H1 (cell line): ENCODE measurements at regions not wholly inside any gene's neighbourhood (a gene's known extent, or its start where the extent isn't known, plus 50 kb on each side); places are given as distances from the start of the nearest gene placed in this dataset.

Experiments
- CTCF ChIA-PET: fragments of 300-600 bp; sonication (Branson Sonifier 250); formaldehyde crosslinking; loops from one replicate; lab custom pipeline; 2021; ENCODE audit not compliant: partially characterized antibody; lab: Charles Lee
- POLR2A ChIA-PET: fragments of 300-600 bp; sonication (Branson Sonifier 250); formaldehyde crosslinking; loops from one replicate; lab custom pipeline; 2021; ENCODE audit warnings: inconsistent platforms; ENCODE audit not compliant: partially characterized antibody; lab: Charles Lee
- DNase-seq, 2 experiments: peaks; one replicate each; pipeline versions ENCODE4 v3.0.0 to v3.0.0-alpha.2; 2010 to 2022; ENCODE audit warnings: low spot score in 2 of 2, low read depth in 1 of 2, mixed read lengths in 1 of 2
- FAIRE-seq: peaks from 2 replicates; lab custom pipeline; 2011; peaks lifted over from hg19 to GRCh38; lab: Jason Lieb, UNC
- H2AFZ ChIP-seq: 2 replicates; pipeline ENCODE4 v1.8.1; 2012; ENCODE audit warnings: low read length, inconsistent platforms
- H2AK5ac ChIP-seq: 2 replicates; pipeline ENCODE4 v1.6.1; 2013; ENCODE audit warnings: low read depth, low read length
- H2BK120ac ChIP-seq: replicated peaks from 2 replicates; pipeline ENCODE3; 2013; ENCODE audit warnings: low read depth, low read length, inconsistent platforms
- H2BK12ac ChIP-seq: 2 replicates; pipeline ENCODE4 v1.6.1; 2013; ENCODE audit warnings: low read depth, low read length
- H2BK15ac ChIP-seq: 2 replicates; pipeline ENCODE4 v1.6.1; 2013; ENCODE audit warnings: low read length
- H2BK20ac ChIP-seq: 2 replicates; pipeline ENCODE4 v1.6.1; 2013; ENCODE audit warnings: low read length
- H2BK5ac ChIP-seq: 2 replicates; pipeline ENCODE4 v1.6.1; 2013; ENCODE audit warnings: low read depth, low read length
- H3K14ac ChIP-seq: 2 replicates; pipeline ENCODE4 v1.6.1; 2013; ENCODE audit warnings: inconsistent platforms; ENCODE audit not compliant: insufficient read length
- H3K18ac ChIP-seq: 2 replicates; pipeline ENCODE4 v1.6.1; 2013; ENCODE audit warnings: low read length; ENCODE audit errors: extremely low read depth
- H3K23ac ChIP-seq: 2 replicates; pipeline ENCODE4 v1.6.1; 2013; ENCODE audit warnings: inconsistent platforms; ENCODE audit not compliant: insufficient read length
- H3K23me2 ChIP-seq: 2 replicates; pipeline ENCODE4 v1.6.1; 2013; ENCODE audit warnings: low read depth, low read length
- H3K27ac ChIP-seq: 2 replicates; pipeline ENCODE4 v1.6.1; 2011; ENCODE audit warnings: low read depth, low read length, inconsistent platforms
- H3K27me3 ChIP-seq, 4 experiments: replicated peaks in 1 of 4; 1 replicate in 1 of 4; 2 replicates in 3 of 4; pipeline versions ENCODE4 v1.6.1 to v1.8.1; 2011 to 2013; ENCODE audit warnings: low read length in 3 of 4, mild to moderate bottlenecking in 3 of 4, inconsistent platforms in 2 of 4, mixed read lengths in 2 of 4, moderate library complexity in 1 of 4; ENCODE audit not compliant: control insufficient read depth in 3 of 4, insufficient read depth in 3 of 4; ENCODE audit errors: extremely low read depth in 1 of 4
- H3K36me3 ChIP-seq, 4 experiments: 2 replicates each; pipeline versions ENCODE4 v1.6.1 to v1.8.1; 2011 to 2013; ENCODE audit warnings: mild to moderate bottlenecking in 4 of 4, low read length in 3 of 4, moderate library complexity in 2 of 4, control low read depth in 1 of 4, inconsistent platforms in 1 of 4; ENCODE audit not compliant: insufficient read depth in 4 of 4, control insufficient read depth in 2 of 4
- H3K4ac ChIP-seq: replicated peaks from 2 replicates; pipeline ENCODE3; 2013; ENCODE audit warnings: low read length, low read depth, mixed read lengths, inconsistent platforms; ENCODE audit not compliant: insufficient read length
- H3K4me1 ChIP-seq, 4 experiments: replicated peaks in 1 of 4; 1 replicate in 1 of 4; 2 replicates in 3 of 4; pipeline versions ENCODE4 v1.6.1 to v1.8.1; 2011 to 2013; ENCODE audit warnings: low read length in 3 of 4, inconsistent platforms in 2 of 4, mixed read lengths in 1 of 4; ENCODE audit not compliant: insufficient read depth in 4 of 4, control insufficient read depth in 3 of 4
- H3K4me2 ChIP-seq, 2 experiments: 2 replicates each; pipeline versions ENCODE4 v1.6.1 to v1.8.1; 2011 to 2013; ENCODE audit warnings: low read depth in 2 of 2, low read length in 2 of 2, control low read depth in 1 of 2, inconsistent platforms in 1 of 2, mild to moderate bottlenecking in 1 of 2; ENCODE audit not compliant: insufficient read depth in 1 of 2
- H3K4me3 ChIP-seq, 4 experiments: fragments of 200-600, 300-600 bp in 1 of 4; sonication (generic), shearing (Covaris generic), sonication (Bioruptor Twin) in 1 of 4; 2 replicates each; pipeline versions ENCODE4 v1.5.1 to v1.8.1; 2011 to 2016; ENCODE audit warnings: low read length in 4 of 4, low read depth in 3 of 4, control low read depth in 2 of 4, inconsistent platforms in 2 of 4, mild to moderate bottlenecking in 2 of 4, mixed read lengths in 1 of 4, moderate library complexity in 1 of 4; ENCODE audit not compliant: insufficient read depth in 2 of 4; ENCODE audit errors: extremely low read depth in 1 of 4
- H3K56ac ChIP-seq: replicated peaks from 2 replicates; pipeline ENCODE3; 2013; ENCODE audit warnings: low read depth, mild to moderate bottlenecking, mixed read lengths, low read length, inconsistent platforms; ENCODE audit not compliant: insufficient read length
- H3K79me1 ChIP-seq: 2 replicates; pipeline ENCODE4 v1.6.1; 2013; ENCODE audit warnings: low read depth, low read length, control low read depth
- H3K79me2 ChIP-seq, 2 experiments: 2 replicates each; pipeline versions ENCODE4 v1.6.1 to v1.8.1; 2012 to 2013; ENCODE audit warnings: low read length in 2 of 2, mild to moderate bottlenecking in 2 of 2, inconsistent platforms in 1 of 2; ENCODE audit not compliant: insufficient read depth in 2 of 2, control insufficient read depth in 1 of 2
- H3K9ac ChIP-seq, 4 experiments: replicated peaks in 1 of 4; 1 replicate in 1 of 4; 2 replicates in 3 of 4; pipeline versions ENCODE4 v1.6.1 to v1.8.1; 2011 to 2013; ENCODE audit warnings: low read depth in 3 of 4, low read length in 3 of 4, control low read depth in 2 of 4, mild to moderate bottlenecking in 2 of 4, moderate library complexity in 2 of 4, inconsistent platforms in 1 of 4; ENCODE audit errors: extremely low read depth in 1 of 4
- H3K9me3 ChIP-seq, 2 experiments: 2 replicates each; pipeline versions ENCODE4 v1.6.1 to v1.8.1; 2012 to 2013; ENCODE audit warnings: mild to moderate bottlenecking in 2 of 2, moderate library complexity in 2 of 2, control low read depth in 1 of 2, inconsistent platforms in 1 of 2, low read depth in 1 of 2, low read length in 1 of 2, mixed read lengths in 1 of 2; ENCODE audit not compliant: insufficient read depth in 2 of 2
- H4K20me1 ChIP-seq, 2 experiments: replicated peaks in 1 of 2; 2 replicates each; pipeline versions ENCODE3 to v1.8.1; 2011 to 2013; ENCODE audit warnings: inconsistent platforms in 2 of 2, low read length in 2 of 2, mild to moderate bottlenecking in 1 of 2; ENCODE audit not compliant: insufficient read depth in 2 of 2, control insufficient read depth in 1 of 2
- H4K5ac ChIP-seq: 2 replicates; pipeline ENCODE4 v1.6.1; 2013; ENCODE audit warnings: low read length, low read depth, mixed read lengths, inconsistent platforms; ENCODE audit not compliant: insufficient read length
- H4K8ac ChIP-seq: 2 replicates; pipeline ENCODE4 v1.8.0; 2013; ENCODE audit warnings: mild to moderate bottlenecking, moderate library complexity, low read length, inconsistent platforms; ENCODE audit not compliant: insufficient read depth; ENCODE audit errors: extremely low read depth
- H4K91ac ChIP-seq: replicated peaks from 2 replicates; pipeline ENCODE3; 2013; ENCODE audit warnings: low read length, mixed read lengths, inconsistent platforms; ENCODE audit not compliant: insufficient read length
- ATF2 ChIP-seq: IDR thresholded peaks from 2 replicates; pipeline ENCODE4 v1.6.1; 2012; ENCODE audit warnings: low read length, inconsistent platforms
- BACH1 ChIP-seq: IDR thresholded peaks from 2 replicates; pipeline ENCODE4 v1.6.1; 2012; ENCODE audit warnings: low read length, improper control_type of control experiment
- CBX8 ChIP-seq: fragments of 300-800, 300-1000 bp; sonication (generic); IDR thresholded peaks from 2 replicates; pipeline ENCODE4 v1.7.1; 2016; ENCODE audit warnings: low read depth, low read length, borderline replicate concordance
- CEBPB ChIP-seq: IDR thresholded peaks from 2 replicates; pipeline ENCODE4 v1.6.1; 2012; ENCODE audit warnings: low read depth, low read length
- GABPA ChIP-seq: IDR thresholded peaks from 2 replicates; pipeline ENCODE4 v1.6.1; 2011; ENCODE audit warnings: mild to moderate bottlenecking, low read length, moderate library complexity, borderline replicate concordance; ENCODE audit not compliant: insufficient read depth
- JUN ChIP-seq: IDR thresholded peaks from 2 replicates; pipeline ENCODE4 v1.6.1; 2011; ENCODE audit warnings: low read depth, mild to moderate bottlenecking, improper control_type of control experiment, low read length
- JUND ChIP-seq: IDR thresholded peaks from 2 replicates; pipeline ENCODE4 v1.6.1; 2011; ENCODE audit warnings: mild to moderate bottlenecking, improper control_type of control experiment, low read length
- KDM1A ChIP-seq: fragments of 200-600, 300-600 bp; sonication (generic); IDR thresholded peaks from 2 replicates; pipeline ENCODE4 v1.7.1; 2016; ENCODE audit warnings: mild to moderate bottlenecking, low read length, borderline replicate concordance
- NANOG ChIP-seq: IDR thresholded peaks from 2 replicates; pipeline ENCODE4 v1.6.1; 2011; ENCODE audit warnings: low read length, low read depth, mild to moderate bottlenecking, inconsistent platforms; ENCODE audit not compliant: insufficient read depth, poor library complexity, severe bottlenecking
- POLR2A ChIP-seq, 2 experiments: IDR thresholded peaks; 1 replicate in 1 of 2; 2 replicates in 1 of 2; pipeline ENCODE4 v1.6.1; 2011; ENCODE audit warnings: low read depth in 2 of 2, low read length in 2 of 2, mild to moderate bottlenecking in 2 of 2; ENCODE audit errors: control extremely low read depth in 1 of 2
- TCF12 ChIP-seq: IDR thresholded peaks from 2 replicates; pipeline ENCODE4 v1.6.1; 2011; ENCODE audit warnings: low read depth, mild to moderate bottlenecking, low read length
- WGBS, 2 experiments: shearing (Covaris generic) in 1 of 2; methylation state at CpG; one replicate each; pipeline versions ENCODE4 v1.1.6 to v1.1.7; 2013 to 2015; ENCODE audit warnings: low lambda C conversion rate in 2 of 2, mixed read lengths in 2 of 2, inconsistent platforms in 1 of 2, low coverage in 1 of 2, missing lambda C conversion rate in 1 of 2; ENCODE audit not compliant: insufficient replicate concordance in 2 of 2, insufficient coverage in 1 of 2, insufficient read length in 1 of 2; ENCODE audit errors: extremely low coverage in 1 of 2, missing lambda C conversion rate in 1 of 2; 5-methylcytosine and 5-hydroxymethylcytosine counted together

- H3K4ac ChIP-seq: no peak overlapping the region
- 58% methylated on average over 1 of the region's 1 CpG; no CpG with 5 or more reads in 1 of the 2 experiments for WGBS, 2 experiments
- H2AFZ ChIP-seq: no peak overlapping the region
- no peak overlapping the region for H3K18ac ChIP-seq
- no peak overlapping the region for H3K4me2 ChIP-seq
- H3K9me3 ChIP-seq: no peaks in the 10 kb centered on the region
- no peak overlapping the region for H4K5ac ChIP-seq
- H3K9ac ChIP-seq: no peak overlapping the region
- no peaks in the 10 kb centered on the region for H3K4me1 ChIP-seq
- H3K23ac ChIP-seq: no peak overlapping the region
- no peak for FAIRE-seq
- H3K27me3 ChIP-seq: no peaks in the 10 kb centered on the region; a peak in 1 of 7 replicates
- no peak overlapping the region for H2BK15ac ChIP-seq
- H2BK12ac ChIP-seq: no peak overlapping the region
- ChIA-PET POLR2A (no interaction called here), CTCF (interaction anchor here (1.0 to 1.2 kb wide), 2 partner anchors 27 to 738 kb away, joined by 3 read pairs; no protein-coding TSS in a partner anchor)
- no peak overlapping the region for H3K4me3 ChIP-seq
- no peak overlapping the region for H3K56ac ChIP-seq
- H4K20me1 ChIP-seq: no peaks in the 10 kb centered on the region
- H3K14ac ChIP-seq: no peak overlapping the region
- DNase-seq: no peak
- no peaks in the 10 kb centered on the region for H3K79me1 ChIP-seq
- H3K36me3 ChIP-seq: no peaks in the 10 kb centered on the region
- H2BK120ac ChIP-seq: no peak overlapping the region
- no peaks in the 10 kb centered on the region; the same call in 1 of the 2 replicates for H3K23me2 ChIP-seq
- H2BK20ac ChIP-seq: no peak overlapping the region
- H4K8ac ChIP-seq: no peak overlapping the region
- H3K79me2 ChIP-seq: no peaks in the 10 kb centered on the region
- H2BK5ac ChIP-seq: no peak overlapping the region
- H4K91ac ChIP-seq: no peak overlapping the region
- TF ChIP-seq ATF2 (no peak), BACH1 (no peak), TCF12 (no peak), POLR2A (IDR thresholded peaks at IDR 0.05; ENCODE audit: control extremely low read depth in 1 of 2, low read depth in 2 of 2, low read length in 2 of 2) (no peak), NANOG (no peak), CEBPB (no peak), KDM1A (no peak), JUN (no peak), CBX8 (no peak), GABPA (no peak), JUND (no peak)
- no peak overlapping the region for H3K27ac ChIP-seq
- no peak overlapping the region for H2AK5ac ChIP-seq
These were observed 965.5 kb downstream of the GRID1 start for GRCh38 chr10:85400981-85401695.
